ENCODE measurements at regions not wholly inside any gene's neighbourhood (a gene's known extent, or its start where the extent isn't known, plus 50 kb on each side); places are given as distances from the start of the nearest gene placed in this dataset.

DNA sequence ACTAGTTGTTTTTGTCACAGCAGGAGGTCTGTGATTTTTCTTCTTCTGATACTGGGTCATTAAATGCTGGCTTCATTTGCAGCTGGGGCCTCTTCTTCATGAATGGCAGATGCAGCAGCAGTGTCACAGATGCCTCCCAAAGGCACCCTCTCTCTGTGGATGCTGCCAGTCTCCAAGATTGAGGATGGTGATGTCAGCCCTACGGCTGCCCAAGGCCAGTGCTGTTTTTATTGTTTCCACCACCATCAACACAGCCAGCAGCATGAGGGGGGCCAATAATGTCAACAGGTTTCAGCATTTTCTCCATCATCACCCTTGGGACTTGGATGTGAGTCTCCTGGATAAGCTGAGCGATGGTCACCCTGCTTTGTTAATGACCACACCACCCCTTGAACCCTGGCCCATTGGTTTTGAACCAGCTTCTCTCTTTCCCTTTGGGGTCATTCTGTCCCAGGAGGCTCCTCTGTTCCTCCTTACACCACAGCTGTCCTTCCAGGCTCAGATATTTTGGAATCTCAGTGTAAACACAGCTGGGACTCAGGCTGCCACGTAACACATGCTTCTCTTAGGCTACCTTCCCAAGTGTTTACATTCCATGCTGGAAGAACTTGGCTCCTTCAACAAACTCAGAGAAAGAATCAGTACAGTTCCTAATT, 151.7 kb upstream of the DDHD1 start:
- TF ChIP-seq, protein P1, sequence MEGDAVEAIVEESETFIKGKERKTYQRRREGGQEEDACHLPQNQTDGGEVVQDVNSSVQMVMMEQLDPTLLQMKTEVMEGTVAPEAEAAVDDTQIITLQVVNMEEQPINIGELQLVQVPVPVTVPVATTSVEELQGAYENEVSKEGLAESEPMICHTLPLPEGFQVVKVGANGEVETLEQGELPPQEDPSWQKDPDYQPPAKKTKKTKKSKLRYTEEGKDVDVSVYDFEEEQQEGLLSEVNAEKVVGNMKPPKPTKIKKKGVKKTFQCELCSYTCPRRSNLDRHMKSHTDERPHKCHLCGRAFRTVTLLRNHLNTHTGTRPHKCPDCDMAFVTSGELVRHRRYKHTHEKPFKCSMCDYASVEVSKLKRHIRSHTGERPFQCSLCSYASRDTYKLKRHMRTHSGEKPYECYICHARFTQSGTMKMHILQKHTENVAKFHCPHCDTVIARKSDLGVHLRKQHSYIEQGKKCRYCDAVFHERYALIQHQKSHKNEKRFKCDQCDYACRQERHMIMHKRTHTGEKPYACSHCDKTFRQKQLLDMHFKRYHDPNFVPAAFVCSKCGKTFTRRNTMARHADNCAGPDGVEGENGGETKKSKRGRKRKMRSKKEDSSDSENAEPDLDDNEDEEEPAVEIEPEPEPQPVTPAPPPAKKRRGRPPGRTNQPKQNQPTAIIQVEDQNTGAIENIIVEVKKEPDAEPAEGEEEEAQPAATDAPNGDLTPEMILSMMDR (IDR thresholded peaks at IDR 0.05; ENCODE audit: insufficient read depth, low read length, poor library complexity, severe bottlenecking) = no peak
- TF ChIP-seq EZH2phosphoT487 (conservative IDR thresholded peaks at IDR 0.05; ENCODE audit: low read length) = no peak

All from SU-DHL-6 (cell line).